Heart left ventricle (tissue), 16 donors: ENCODE measurements at regions not wholly inside any gene's neighbourhood (a gene's known extent, or its start where the extent isn't known, plus 50 kb on each side); places are given as distances from the start of the nearest gene placed in this dataset.

Source experiments
- ATAC-seq, 4 donors: fragments of 200-7000 bp; cut with Tn5 transposase; one replicate each; pipeline ENCODE4 v1.9.1; 2020 to 2022; ENCODE audit warnings: moderate library complexity in 4 of 4, mild to moderate bottlenecking in 3 of 4, moderate number of reproducible peaks in 1 of 4
- DNase-seq, 5 donors: peaks; one replicate each; pipeline ENCODE4 v3.0.0-alpha.2; 2020
- H3K27ac ChIP-seq, 12 donors: fragments of 200-600 bp; sonication (generic) in 4 of 12; one replicate each; pipeline versions ENCODE4 v1.5.0 to v1.8.0; 2016 to 2022; ENCODE audit warnings: mild to moderate bottlenecking in 2 of 12
- H3K27me3 ChIP-seq, 9 donors: fragments of 200-600 bp; sonication (generic) in 2 of 9; one replicate each; pipeline versions ENCODE4 v1.5.1 to v1.8.0; 2016 to 2022; ENCODE audit warnings: mild to moderate bottlenecking in 3 of 9
- H3K36me3 ChIP-seq, 9 donors: fragments of 200-600 bp; sonication (generic) in 2 of 9; one replicate each; pipeline versions ENCODE4 v1.5.0 to v1.8.0; 2018 to 2022; ENCODE audit warnings: mild to moderate bottlenecking in 2 of 9
- H3K4me1 ChIP-seq, 12 donors: fragments of 200-600 bp; sonication (generic) in 4 of 12; one replicate each; pipeline versions ENCODE4 v1.5.0 to v1.8.0; 2016 to 2022; ENCODE audit warnings: mild to moderate bottlenecking in 3 of 12
- H3K4me3 ChIP-seq, 12 donors: fragments of 200-600 bp; sonication (generic) in 4 of 12; one replicate each; pipeline versions ENCODE4 v1.5.0 to v1.8.0; 2017 to 2022; ENCODE audit warnings: mild to moderate bottlenecking in 9 of 12, moderate library complexity in 4 of 12
- H3K9me3 ChIP-seq, 12 donors: fragments of 200-600 bp; sonication (generic) in 4 of 12; one replicate each; pipeline versions ENCODE4 v1.5.0 to v1.8.0; 2016 to 2022; ENCODE audit warnings: mild to moderate bottlenecking in 1 of 12
- CTCF ChIP-seq, 12 donors: fragments of 200-600 bp; sonication (generic) in 4 of 12; IDR thresholded peaks; one replicate each; pipeline versions ENCODE4 v1.5.0 to v1.8.0; 2018 to 2022; ENCODE audit warnings: antibody characterized with exemption in 12 of 12, mild to moderate bottlenecking in 5 of 12
- POLR2A ChIP-seq, 2 donors: fragments of 450-650 bp; IDR thresholded peaks; one replicate each; pipeline ENCODE4 v1.6.1; 2017; ENCODE audit warnings: antibody characterized with exemption in 2 of 2, mild to moderate bottlenecking in 2 of 2, moderate library complexity in 2 of 2
- WGBS, 4 donors: extraction: QIAGEN DNeasy Blood & Tissue Kit in 2 of 4; methylation state at CpG; one replicate each; pipeline versions ENCODE4 v1.1.5 to v1.1.7; 2013 to 2018; 5-methylcytosine and 5-hydroxymethylcytosine counted together
- intact Hi-C, 10 donors: fragments of 100-400 bp; cut with DNase I; formaldehyde crosslinking; loops; one replicate each; pipeline versions ENCODE4 v1.11.1 to v1.14.2; 2022
- donor health status: ischemic (EF 13 %, LVEDD 7.1; RV severe dilation, severe dysfunction).
- donor health status: healthy with polysubstance abuse.
- donor health status: DM: no; HTN: yes; CAD: no.
- donor health status: DM: no; HTN: no; CAD: no.
- donor health status: ischemic (EF 25% LVEDD 6.9; RV normal size, moderate dysfunction).
- donor health status: ischemic (EF 25% LVEDD 5.7; RV mildly dilated, moderate dysfunction).
- donor health status: healthy.
- donor health status: DM: yes; HTN: yes; CAD: no.
- donor health status: ischemic (EF 35%, LVEDD 5.7; RV mildly dilated, moderate dysfunction).
- donor health status: nonischemic (EF 11% LVEDD 7.7; RV severe dilation, severe dysfunction).
- donor health status: DM: yes; HTN: yes; CAD: no.
- donor health status: PGD.
- donor health status: ischemic (EF 29% LVEDD 5.4; RV normal size, mild dysfunction).
- donor health status: nonischemic (EF 23%, LVEDD 6.1; RV moderate dilation, normal function).

GRCh38 chr13:43980587-43980986 is 100.9 kb downstream of the LACC1 start:
- ATAC-seq, result no peak

GRCh38 chr13:43981091-43981490 is 101.4 kb downstream of the LACC1 start:
- intact Hi-C loops, result loop anchor here in 3 of 10 donors (5.0 to 10.0 kb wide), 2 partner anchors 66 to 69 kb away; no protein-coding TSS in a partner anchor
- no peak for TF ChIP-seq POLR2A (IDR thresholded peaks at IDR 0.05)
- TF ChIP-seq CTCF (IDR thresholded peaks at IDR 0.05), result no peak
- Histone ChIP-seq H3K27me3 (no peaks in the 10 kb centered on the region), H3K4me1 (peaks cover 0 to 15% (median 5%) of the 10 kb centered on the region in 12 donors), H3K36me3 (no peaks in the 10 kb centered on the region), H3K4me3 (no peak overlapping the region), H3K27ac (peak overlapping the region in 1 of 12 donors; percentile 58), H3K9me3 (no peaks in the 10 kb centered on the region)
- no peak for ATAC-seq
- 88 to 93% (median 92%) methylated on average over 5 of the region's 5 CpGs for WGBS, 4 donors
- no peak for DNase-seq

More at GRCh38 chr13:43980587-43980986, 100.9 kb downstream of the LACC1 start:
- H3K27ac ChIP-seq, result no peak overlapping the region
- H3K9me3 ChIP-seq, result no peaks in the 10 kb centered on the region
- H3K36me3 ChIP-seq, result no peaks in the 10 kb centered on the region
- H3K4me1 ChIP-seq, result peaks cover 0 to 10% (median under 1%) of the 10 kb centered on the region in 12 donors
- H3K4me3 ChIP-seq, result no peak overlapping the region
- intact Hi-C loops, result loop anchor here in 3 of 10 donors (5.0 to 10.0 kb wide), 2 partner anchors 66 to 68 kb away; no protein-coding TSS in a partner anchor
- DNase-seq, result no peak
- TF ChIP-seq CTCF (IDR thresholded peaks at IDR 0.05) (no peak), POLR2A (IDR thresholded peaks at IDR 0.05) (no peak)
- 95 to 100% (median 97%) methylated on average over 1 of the region's 1 CpG for WGBS, 4 donors
- no peaks in the 10 kb centered on the region for H3K27me3 ChIP-seq

DNA sequence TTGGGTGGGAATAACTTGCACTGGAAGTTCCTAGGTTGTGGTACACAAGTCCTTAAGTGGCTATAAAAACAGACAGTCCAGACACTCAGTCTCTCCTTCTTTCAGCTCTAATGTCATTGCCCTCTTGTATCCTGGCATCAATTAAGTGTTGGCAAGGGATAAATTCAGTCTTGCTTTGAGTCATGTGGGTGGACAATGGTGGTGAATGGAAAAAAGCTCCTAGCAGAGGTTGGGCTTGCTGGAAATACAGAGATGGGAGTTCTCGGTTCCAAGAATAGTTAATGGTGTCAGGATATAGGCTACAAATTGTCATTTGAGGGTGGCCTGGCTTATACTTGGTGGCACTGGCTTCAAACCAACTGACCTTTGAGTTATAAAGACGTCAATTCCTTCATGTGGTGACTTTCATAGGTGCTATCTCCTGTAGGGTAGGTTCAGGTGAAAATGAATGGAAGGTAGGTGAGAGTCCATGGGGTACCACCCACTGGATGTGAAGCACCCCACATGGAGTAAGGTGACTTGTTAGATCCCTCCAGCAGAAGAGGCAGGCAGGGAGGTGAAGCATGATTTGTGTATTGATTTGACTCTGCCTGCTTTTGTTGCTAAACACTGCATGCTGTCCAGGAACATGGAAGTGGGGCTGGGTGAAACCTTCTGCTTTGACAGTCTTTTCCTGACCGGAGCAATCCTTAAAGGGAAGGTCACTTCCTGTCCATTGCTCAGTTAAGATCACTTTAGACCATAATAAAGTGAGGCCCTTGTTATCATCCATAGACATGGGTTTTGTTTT is 102.0 kb downstream of the LACC1 start:
- no peak for TF ChIP-seq POLR2A (IDR thresholded peaks at IDR 0.05)
- TF ChIP-seq CTCF (IDR thresholded peaks at IDR 0.05), result no peak
- no peak for DNase-seq
- H3K9me3 ChIP-seq, result no peaks in the 10 kb centered on the region
- H3K27ac ChIP-seq, result peak overlapping the region in 3 of 12 donors; percentile 17 to 58 (median 37)
- no peaks in the 10 kb centered on the region for H3K36me3 ChIP-seq
- intact Hi-C loops, result loop anchor here in 3 of 10 donors (5.0 to 10.0 kb wide), 2 partner anchors 67 to 69 kb away; no protein-coding TSS in a partner anchor
- no peaks in the 10 kb centered on the region for H3K27me3 ChIP-seq
- H3K4me3 ChIP-seq, result no peak overlapping the region
- peaks cover 0 to 21% (median 8%) of the 10 kb centered on the region in 12 donors for H3K4me1 ChIP-seq
- ATAC-seq, result peak in 2 of 4 donors; percentile 81 to 85
- 60 to 67% (median 66%) methylated on average over 3 of the region's 3 CpGs for WGBS, 4 donors

- ATAC-seq (no peak), DNase-seq (no peak)
- WGBS, 4 donors, result 57 to 81% (median 71%) methylated on average over 7 of the region's 7 CpGs
- Histone ChIP-seq H3K4me1 (peaks cover 0 to 31% (median 11%) of the 10 kb centered on the region in 12 donors), H3K4me3 (no peak overlapping the region), H3K9me3 (no peaks in the 10 kb centered on the region), H3K27me3 (no peaks in the 10 kb centered on the region), H3K36me3 (no peaks in the 10 kb centered on the region), H3K27ac (no peak overlapping the region)
- TF ChIP-seq POLR2A (IDR thresholded peaks at IDR 0.05) (no peak), CTCF (IDR thresholded peaks at IDR 0.05) (no peak)
- intact Hi-C loops, result loop anchor here in 3 of 10 donors (5.0 to 10.0 kb wide), 2 partner anchors 69 to 71 kb away; no protein-coding TSS in a partner anchor
Observed at GRCh38 chr13:43983373-43983772, 103.7 kb downstream of the LACC1 start.
